ENCODE measurements at regions not wholly inside any gene's neighbourhood (a gene's known extent, or its start where the extent isn't known, plus 50 kb on each side); places are given as distances from the start of the nearest gene placed in this dataset.

DNA sequence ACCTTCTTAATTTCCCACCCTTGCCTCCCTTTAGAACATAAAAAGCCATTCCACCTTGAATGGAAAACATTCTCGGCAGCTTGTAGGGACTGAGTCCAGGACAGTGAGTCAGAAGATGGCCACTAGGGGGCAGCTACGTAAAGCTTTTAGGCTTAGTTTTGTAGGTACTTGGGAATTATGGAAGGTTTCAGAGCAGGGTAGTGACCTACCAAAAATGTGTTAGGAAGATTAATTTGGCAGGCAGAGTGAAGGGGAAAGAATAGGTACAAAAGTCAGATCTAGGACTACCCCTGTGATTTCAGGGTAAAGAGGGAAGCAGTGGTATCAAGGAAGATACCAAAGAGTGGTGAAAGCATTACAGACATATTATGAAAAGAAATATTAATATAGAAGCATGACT, 198.4 kb downstream of the NDFIP2 start:
- 0% methylated on average over 2 of the region's 2 CpGs for WGBS (ENCODE audit: insufficient coverage)
- Histone ChIP-seq H3K9me3 (ENCODE audit: control insufficient read depth, insufficient read depth, low read length) (no peaks in the 10 kb centered on the region), H3K27ac (ENCODE audit: low read depth, low read length) (no peak overlapping the region), H3K27me3 (ENCODE audit: control insufficient read depth, insufficient read depth, low read length) (no peaks in the 10 kb centered on the region), H3K36me3 (ENCODE audit: control insufficient read depth, insufficient read depth, low read length) (no peaks in the 10 kb centered on the region), H3K4me3 (ENCODE audit: low read depth, low read length) (no peak overlapping the region), H3K4me1 (ENCODE audit: control insufficient read depth, insufficient read depth, low read length) (no peaks in the 10 kb centered on the region)
- peak in 3 of 6 donors; percentile 10 to 67 (median 58) for DNase-seq (ENCODE audit: low read depth in 4 of 6, low spot score in 6 of 6)

DNA sequence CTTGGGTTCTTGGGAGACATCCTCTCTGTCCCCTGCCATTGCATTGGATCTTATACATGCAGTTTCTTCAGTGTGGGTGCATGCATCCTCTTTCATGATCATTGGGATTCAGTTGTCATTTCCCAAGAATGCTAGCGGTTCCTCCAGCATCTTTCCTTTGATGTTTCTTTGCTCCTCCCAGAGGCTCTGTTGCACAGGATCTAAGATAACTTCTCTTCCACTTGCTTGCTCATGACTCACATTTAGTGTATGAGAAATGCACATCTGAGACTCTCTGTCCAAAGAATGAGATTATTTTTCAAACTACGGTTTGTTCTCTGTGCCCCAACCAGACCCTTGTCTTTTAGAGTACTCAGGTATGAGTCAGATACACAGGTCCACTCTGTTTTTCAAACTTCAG, 197.1 kb downstream of the NDFIP2 start:
- 57% methylated on average over 1 of the region's 2 CpGs for WGBS (ENCODE audit: insufficient coverage)
- no peak for DNase-seq (ENCODE audit: low read depth in 4 of 6, low spot score in 6 of 6)
- Histone ChIP-seq H3K4me1 (ENCODE audit: control insufficient read depth, insufficient read depth, low read length) (no peaks in the 10 kb centered on the region), H3K9me3 (ENCODE audit: control insufficient read depth, insufficient read depth, low read length) (no peaks in the 10 kb centered on the region), H3K27me3 (ENCODE audit: control insufficient read depth, insufficient read depth, low read length) (no peaks in the 10 kb centered on the region), H3K27ac (ENCODE audit: low read depth, low read length) (no peak overlapping the region), H3K36me3 (ENCODE audit: control insufficient read depth, insufficient read depth, low read length) (no peaks in the 10 kb centered on the region), H3K4me3 (ENCODE audit: low read depth, low read length) (no peak overlapping the region)

DNA sequence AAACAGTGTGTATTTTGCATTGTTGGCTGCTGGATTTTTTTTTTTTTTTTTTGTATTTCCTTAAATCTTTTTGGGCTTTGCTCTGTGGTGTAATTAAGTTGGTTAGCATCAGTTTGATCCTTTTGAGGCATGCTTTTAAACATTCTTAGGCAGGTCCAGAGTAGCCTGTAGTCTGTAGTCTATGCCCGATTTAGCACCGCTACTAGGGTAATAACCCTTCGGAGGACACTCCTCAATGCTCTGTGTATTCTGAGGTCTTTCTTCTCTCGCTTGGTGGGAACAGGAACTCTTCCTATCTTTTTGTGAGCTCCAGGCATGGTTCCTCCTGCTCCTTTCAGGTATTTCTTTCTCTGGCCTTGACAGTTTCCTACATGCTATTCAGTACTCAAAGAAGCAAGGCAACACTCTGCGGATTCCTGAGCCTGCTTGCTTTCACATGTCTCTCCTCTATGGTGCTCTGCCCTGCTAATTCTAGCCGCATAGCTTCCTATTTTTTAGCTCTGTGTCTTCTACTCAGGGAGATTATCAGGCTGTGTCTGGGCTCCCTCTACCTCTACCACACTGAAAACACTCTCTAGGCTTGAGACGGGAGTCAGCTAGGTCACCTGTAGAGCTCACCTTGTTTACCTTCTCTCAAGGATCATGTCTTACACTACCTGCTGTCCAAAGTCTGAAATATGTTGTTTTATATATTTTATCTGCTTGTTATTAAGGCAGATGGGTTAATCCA, 195.1 kb downstream of the NDFIP2 start:
- no peaks in the 10 kb centered on the region for H3K27me3 ChIP-seq (ENCODE audit: control insufficient read depth, insufficient read depth, low read length)
- H3K4me1 ChIP-seq (ENCODE audit: control insufficient read depth, insufficient read depth, low read length) = no peaks in the 10 kb centered on the region
- no peak overlapping the region for H3K4me3 ChIP-seq (ENCODE audit: low read depth, low read length)
- no peaks in the 10 kb centered on the region for H3K9me3 ChIP-seq (ENCODE audit: control insufficient read depth, insufficient read depth, low read length)
- no peak for DNase-seq (ENCODE audit: low read depth in 4 of 6, low spot score in 6 of 6)
- no peaks in the 10 kb centered on the region for H3K36me3 ChIP-seq (ENCODE audit: control insufficient read depth, insufficient read depth, low read length)
- 85% methylated on average over 6 of the region's 7 CpGs for WGBS (ENCODE audit: insufficient coverage)
- H3K27ac ChIP-seq (ENCODE audit: low read depth, low read length) = no peak overlapping the region

DNA sequence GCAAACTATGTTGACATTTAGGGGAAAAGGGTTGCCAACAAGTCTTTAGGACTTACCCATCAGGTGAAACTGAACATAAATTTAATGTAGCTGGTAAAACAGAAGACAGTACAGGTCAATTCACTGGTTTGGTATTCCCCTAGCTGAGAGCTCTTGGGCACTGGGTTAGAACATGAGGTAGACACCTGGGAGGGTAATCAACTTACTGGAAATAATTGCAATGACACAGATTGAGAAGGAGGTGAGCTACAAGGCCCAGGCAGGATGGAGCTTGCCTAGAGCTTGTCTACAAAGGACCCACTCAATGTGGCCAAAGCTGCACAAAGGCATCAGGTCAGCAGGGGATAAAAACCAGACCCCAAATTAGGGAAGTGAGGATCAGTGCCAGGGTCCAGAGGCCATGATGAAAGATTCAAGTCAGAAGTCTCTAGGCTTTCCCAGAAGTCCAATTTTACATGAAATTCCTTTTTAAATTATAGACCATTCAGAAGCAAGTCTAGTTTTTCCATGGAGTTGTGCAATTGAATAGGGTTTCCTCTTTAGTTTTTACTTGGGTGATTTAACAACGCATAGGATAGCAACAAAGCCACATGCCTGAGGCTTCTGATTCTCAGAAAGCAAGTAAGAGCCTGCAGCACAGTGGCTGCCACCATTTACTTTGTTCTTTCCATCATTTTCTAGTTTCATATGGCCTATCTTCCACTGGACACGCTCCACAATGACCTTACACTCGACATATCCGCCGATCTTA, 194.0 kb downstream of the NDFIP2 start:
- no peaks in the 10 kb centered on the region for H3K36me3 ChIP-seq (ENCODE audit: control insufficient read depth, insufficient read depth, low read length)
- H3K27ac ChIP-seq (ENCODE audit: low read depth, low read length) = no peak overlapping the region
- DNase-seq (ENCODE audit: low read depth in 4 of 6, low spot score in 6 of 6) = no peak
- 96% methylated on average over 5 of the region's 5 CpGs for WGBS (ENCODE audit: insufficient coverage)
- H3K9me3 ChIP-seq (ENCODE audit: control insufficient read depth, insufficient read depth, low read length) = no peaks in the 10 kb centered on the region
- H3K4me3 ChIP-seq (ENCODE audit: low read depth, low read length) = no peak overlapping the region
- H3K4me1 ChIP-seq (ENCODE audit: control insufficient read depth, insufficient read depth, low read length) = no peaks in the 10 kb centered on the region
- no peaks in the 10 kb centered on the region for H3K27me3 ChIP-seq (ENCODE audit: control insufficient read depth, insufficient read depth, low read length)

DNA sequence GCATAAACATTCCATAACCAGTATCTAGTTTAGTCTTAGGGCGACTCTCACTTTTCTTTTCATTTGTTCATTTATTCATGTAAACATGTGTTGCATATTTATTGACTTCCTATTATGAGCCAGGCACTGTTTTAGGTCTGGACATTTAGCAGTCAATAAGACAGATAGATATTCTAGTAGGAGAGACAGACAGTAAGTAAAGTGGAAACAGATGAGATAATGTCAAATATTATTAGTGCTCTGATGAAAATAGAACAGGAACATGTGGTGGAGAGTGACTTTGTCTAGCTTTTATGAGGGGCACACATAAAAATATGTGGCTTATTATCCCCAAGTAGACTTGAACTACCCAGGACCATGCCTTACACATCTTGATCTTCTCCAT, 193.0 kb downstream of the NDFIP2 start:
- no peaks in the 10 kb centered on the region for H3K36me3 ChIP-seq (ENCODE audit: control insufficient read depth, insufficient read depth, low read length)
- H3K4me1 ChIP-seq (ENCODE audit: control insufficient read depth, insufficient read depth, low read length) = no peaks in the 10 kb centered on the region
- no peak overlapping the region for H3K27ac ChIP-seq (ENCODE audit: low read depth, low read length)
- H3K9me3 ChIP-seq (ENCODE audit: control insufficient read depth, insufficient read depth, low read length) = no peaks in the 10 kb centered on the region
- no peaks in the 10 kb centered on the region for H3K27me3 ChIP-seq (ENCODE audit: control insufficient read depth, insufficient read depth, low read length)
- DNase-seq (ENCODE audit: low read depth in 4 of 6, low spot score in 6 of 6) = no peak
- no peak overlapping the region for H3K4me3 ChIP-seq (ENCODE audit: low read depth, low read length)
- WGBS (ENCODE audit: insufficient coverage) = no CpG with 5 or more reads among the region's 1 CpG

DNA sequence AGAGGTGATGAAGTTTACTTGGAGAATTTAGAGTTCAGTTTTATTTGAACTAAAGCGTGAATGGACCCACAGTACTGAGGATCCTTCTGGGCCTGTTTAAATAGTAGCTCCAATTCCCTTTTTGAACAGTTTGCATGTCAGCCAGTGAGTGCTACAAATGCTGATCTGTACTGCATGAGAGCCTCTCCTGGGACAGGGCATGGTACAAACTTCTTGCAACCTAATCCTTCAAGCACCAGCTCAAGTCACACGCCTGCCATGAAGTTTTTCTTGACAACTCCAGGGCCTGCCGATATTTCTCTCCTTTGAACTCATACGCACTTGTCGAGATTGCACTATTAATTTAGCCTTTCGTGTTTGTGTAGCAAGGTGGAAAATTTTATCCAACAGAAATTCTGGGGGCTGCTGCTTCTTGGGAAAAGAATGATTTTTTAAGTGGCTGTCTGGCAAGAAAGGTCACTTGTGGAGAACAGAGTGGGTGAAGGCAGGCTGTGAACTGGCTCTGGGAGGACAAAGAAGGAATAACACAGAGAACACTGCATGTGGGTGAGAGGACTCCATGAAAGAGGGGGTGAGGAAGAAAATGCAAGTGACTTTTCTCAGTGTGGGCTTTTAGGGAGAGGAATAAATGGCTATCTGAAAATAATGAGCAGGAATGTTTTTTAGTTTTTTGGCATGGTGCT, 192.5 kb downstream of the NDFIP2 start:
- Histone ChIP-seq H3K36me3 (ENCODE audit: control insufficient read depth, insufficient read depth, low read length) (no peaks in the 10 kb centered on the region), H3K27me3 (ENCODE audit: control insufficient read depth, insufficient read depth, low read length) (no peaks in the 10 kb centered on the region), H3K4me3 (ENCODE audit: low read depth, low read length) (no peak overlapping the region), H3K27ac (ENCODE audit: low read depth, low read length) (no peak overlapping the region), H3K4me1 (ENCODE audit: control insufficient read depth, insufficient read depth, low read length) (no peaks in the 10 kb centered on the region), H3K9me3 (ENCODE audit: control insufficient read depth, insufficient read depth, low read length) (no peaks in the 10 kb centered on the region)
- peak in 1 of 6 donors; percentile 16 for DNase-seq (ENCODE audit: low read depth in 4 of 6, low spot score in 6 of 6)
- 72% methylated on average over 2 of the region's 6 CpGs for WGBS (ENCODE audit: insufficient coverage)

DNA sequence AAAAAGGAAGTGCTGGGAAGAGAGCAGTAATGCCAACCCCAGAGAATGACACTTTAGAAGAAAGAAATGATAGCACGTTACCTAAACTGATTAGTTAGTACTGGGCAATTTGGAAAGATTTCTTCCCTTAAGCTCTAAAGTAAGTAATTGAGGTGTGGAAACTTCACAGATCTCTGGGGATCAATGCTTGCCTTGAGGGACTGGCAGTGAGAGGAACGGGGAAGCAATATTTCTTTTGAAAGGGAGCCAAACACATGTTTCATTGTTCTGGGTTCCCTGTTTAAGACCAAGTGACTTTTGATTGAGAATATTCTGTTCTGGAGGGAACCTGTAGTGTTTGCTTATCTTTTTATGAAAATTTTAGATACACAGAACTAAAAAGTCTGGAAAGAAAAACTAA, 190.5 kb downstream of the NDFIP2 start:
- WGBS (ENCODE audit: insufficient coverage) = 40% methylated on average over 1 of the region's 2 CpGs
- peak in 1 of 6 donors; percentile 28 for DNase-seq (ENCODE audit: low read depth in 4 of 6, low spot score in 6 of 6)
- H3K4me1 ChIP-seq (ENCODE audit: control insufficient read depth, insufficient read depth, low read length) = no peaks in the 10 kb centered on the region
- H3K9me3 ChIP-seq (ENCODE audit: control insufficient read depth, insufficient read depth, low read length) = no peaks in the 10 kb centered on the region
- H3K27me3 ChIP-seq (ENCODE audit: control insufficient read depth, insufficient read depth, low read length) = no peaks in the 10 kb centered on the region
- no peaks in the 10 kb centered on the region for H3K36me3 ChIP-seq (ENCODE audit: control insufficient read depth, insufficient read depth, low read length)
- H3K27ac ChIP-seq (ENCODE audit: low read depth, low read length) = no peak overlapping the region
- no peak overlapping the region for H3K4me3 ChIP-seq (ENCODE audit: low read depth, low read length)

DNA sequence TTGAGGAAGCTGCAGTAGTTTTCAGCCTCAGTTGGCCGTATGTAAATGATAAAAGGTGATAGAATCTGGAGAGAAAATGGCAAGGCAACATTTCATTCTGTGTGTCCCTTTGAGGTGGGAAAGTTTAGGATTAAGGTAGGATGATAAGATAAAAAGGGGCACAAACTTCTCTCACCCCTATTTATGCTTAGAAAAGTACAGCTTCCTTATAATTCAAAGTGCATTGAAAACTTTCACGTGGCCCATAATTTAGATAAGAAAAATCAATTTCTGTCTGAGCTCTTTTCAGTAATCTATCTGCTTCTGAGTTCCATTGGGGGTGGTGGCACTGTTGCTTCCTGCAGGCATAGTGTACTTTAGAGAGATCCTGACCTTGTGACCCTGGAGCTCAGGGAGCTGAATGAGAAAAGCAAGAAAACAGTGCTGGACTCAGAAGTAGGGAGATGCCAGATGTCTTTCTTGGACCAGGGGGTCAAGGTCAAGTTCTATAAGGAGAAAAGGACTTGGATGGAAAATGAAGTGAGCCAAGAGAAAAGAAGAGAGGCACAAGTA, 187.3 kb downstream of the NDFIP2 start:
- Histone ChIP-seq H3K4me1 (ENCODE audit: control insufficient read depth, insufficient read depth, low read length) (no peaks in the 10 kb centered on the region), H3K36me3 (ENCODE audit: control insufficient read depth, insufficient read depth, low read length) (no peaks in the 10 kb centered on the region), H3K27ac (ENCODE audit: low read depth, low read length) (no peak overlapping the region), H3K4me3 (ENCODE audit: low read depth, low read length) (no peak overlapping the region), H3K27me3 (ENCODE audit: control insufficient read depth, insufficient read depth, low read length) (no peaks in the 10 kb centered on the region), H3K9me3 (ENCODE audit: control insufficient read depth, insufficient read depth, low read length) (no peaks in the 10 kb centered on the region)
- 60% methylated on average over 1 of the region's 2 CpGs for WGBS (ENCODE audit: insufficient coverage)
- DNase-seq (ENCODE audit: low read depth in 4 of 6, low spot score in 6 of 6) = no peak

DNA sequence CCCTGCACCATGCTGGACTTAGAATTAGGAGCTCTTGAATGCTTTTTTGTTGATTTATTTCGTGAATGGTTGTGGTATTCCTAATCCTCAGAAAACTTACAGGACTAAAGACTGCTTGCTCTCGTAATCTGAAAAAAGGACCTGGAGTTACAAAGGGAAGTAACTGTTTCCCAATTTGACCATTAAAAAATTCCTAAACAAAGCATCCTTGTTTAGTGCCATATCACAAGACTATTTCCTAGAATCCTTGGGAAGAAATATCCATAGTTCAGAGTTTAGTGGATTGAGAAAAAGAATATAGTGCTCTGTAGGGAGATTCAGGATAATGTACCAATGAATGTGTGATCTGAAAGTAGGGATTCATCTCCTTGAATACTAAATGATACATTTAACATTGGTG, 186.8 kb downstream of the NDFIP2 start:
- DNase-seq (ENCODE audit: low read depth in 4 of 6, low spot score in 6 of 6) = no peak
- H3K4me1 ChIP-seq (ENCODE audit: control insufficient read depth, insufficient read depth, low read length) = no peaks in the 10 kb centered on the region
- no peak overlapping the region for H3K27ac ChIP-seq (ENCODE audit: low read depth, low read length)
- no peaks in the 10 kb centered on the region for H3K36me3 ChIP-seq (ENCODE audit: control insufficient read depth, insufficient read depth, low read length)
- H3K9me3 ChIP-seq (ENCODE audit: control insufficient read depth, insufficient read depth, low read length) = no peaks in the 10 kb centered on the region
- WGBS (ENCODE audit: insufficient coverage) = no CpG with 5 or more reads among the region's 2 CpGs
- H3K27me3 ChIP-seq (ENCODE audit: control insufficient read depth, insufficient read depth, low read length) = no peaks in the 10 kb centered on the region
- no peak overlapping the region for H3K4me3 ChIP-seq (ENCODE audit: low read depth, low read length)
